Stimulated activated CD8-positive, alpha-beta memory T cell treated with anti-CD3 and anti-CD28 coated beads, Interleukin-2, amount 100 ng/mL, for 1 hour (primary cell): ENCODE measurements at regions not wholly inside any gene's neighbourhood (a gene's known extent, or its start where the extent isn't known, plus 50 kb on each side); places are given as distances from the start of the nearest gene placed in this dataset.

ENCODE experiments used
- DNase-seq, 2 donors: peaks; one replicate each; pipeline ENCODE4 v3.0.0-alpha.2; 2020; ENCODE audit warnings: low read depth in 2 of 2

DNA sequence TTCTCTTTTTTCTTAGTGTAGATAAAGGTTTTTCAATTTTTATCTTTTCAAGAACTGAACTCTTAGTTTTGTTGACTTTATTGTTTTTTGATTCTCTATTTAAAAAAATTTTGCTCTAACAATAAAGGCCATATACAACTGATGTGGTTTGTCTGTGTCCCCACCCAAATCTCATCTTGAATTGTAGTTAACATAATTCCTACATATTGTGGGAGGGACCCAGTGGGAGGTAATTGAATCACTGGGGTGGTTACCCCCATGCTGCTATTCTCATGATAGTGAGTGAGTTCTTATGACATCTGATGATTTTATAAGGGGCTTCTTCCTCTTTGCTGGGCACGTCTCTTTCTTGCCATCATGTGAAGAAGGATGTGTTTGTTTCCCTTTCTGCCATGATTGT is 199.8 kb downstream of the DHX35 start:
- DNase-seq, result no peak

DNA sequence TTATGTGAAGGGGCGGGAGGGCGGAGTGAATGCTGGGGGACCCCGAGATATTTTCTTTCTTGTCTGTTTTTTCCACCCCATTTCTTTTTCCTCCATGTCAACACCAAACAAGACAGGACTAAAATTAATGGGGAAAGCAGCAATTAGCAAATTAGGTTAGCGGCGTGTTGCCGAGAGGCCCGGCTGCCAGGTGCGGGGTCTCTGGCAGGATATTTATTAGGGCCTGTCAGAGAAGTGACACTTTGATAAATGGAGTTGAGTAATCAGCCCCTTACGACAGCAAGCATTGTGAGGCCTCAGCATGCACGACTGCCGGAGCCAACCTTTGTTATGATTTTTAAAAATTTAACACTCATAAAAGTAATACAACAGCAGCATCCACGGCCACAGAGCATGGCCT is 193.8 kb downstream of the DHX35 start:
- DNase-seq, result no peak

DNA sequence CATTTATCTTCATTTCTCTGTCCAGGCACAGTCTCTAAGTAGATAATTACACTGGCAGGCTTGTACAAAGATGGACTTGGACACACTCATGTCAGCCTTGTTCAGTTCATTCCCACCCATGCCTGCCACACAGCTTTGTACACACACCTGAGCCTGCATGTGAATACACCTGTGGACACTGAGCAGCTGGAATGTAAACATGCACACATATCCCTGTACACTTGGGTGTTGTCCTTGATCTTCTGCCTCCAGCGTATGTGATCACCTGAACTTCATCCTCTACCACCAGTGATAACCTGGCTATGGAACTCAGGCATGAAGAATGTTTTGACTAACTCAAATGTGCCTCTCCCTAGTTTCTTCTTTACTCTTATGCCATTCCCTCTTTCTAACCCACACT is 190.6 kb downstream of the DHX35 start:
- no peak for DNase-seq

DNA sequence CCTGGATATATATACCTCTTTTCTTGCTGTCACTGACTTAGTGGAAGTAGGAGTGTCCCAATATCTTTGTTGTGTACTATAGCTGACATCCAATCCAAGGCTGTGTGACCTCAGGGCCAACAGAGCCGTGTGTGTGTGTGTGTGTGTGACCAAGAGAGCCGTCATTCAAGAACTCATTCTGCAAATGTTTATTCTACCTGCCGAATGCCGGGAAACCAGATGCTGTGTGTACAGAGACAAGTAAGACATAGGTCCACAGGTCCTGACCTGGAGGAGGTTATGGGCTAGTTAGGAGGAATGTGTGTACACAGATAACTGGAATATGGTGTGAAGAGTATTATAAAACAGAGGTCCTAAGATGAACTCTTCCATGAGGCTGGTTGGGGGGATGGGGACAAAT is 190.0 kb downstream of the DHX35 start:
- DNase-seq, result no peak

DNA sequence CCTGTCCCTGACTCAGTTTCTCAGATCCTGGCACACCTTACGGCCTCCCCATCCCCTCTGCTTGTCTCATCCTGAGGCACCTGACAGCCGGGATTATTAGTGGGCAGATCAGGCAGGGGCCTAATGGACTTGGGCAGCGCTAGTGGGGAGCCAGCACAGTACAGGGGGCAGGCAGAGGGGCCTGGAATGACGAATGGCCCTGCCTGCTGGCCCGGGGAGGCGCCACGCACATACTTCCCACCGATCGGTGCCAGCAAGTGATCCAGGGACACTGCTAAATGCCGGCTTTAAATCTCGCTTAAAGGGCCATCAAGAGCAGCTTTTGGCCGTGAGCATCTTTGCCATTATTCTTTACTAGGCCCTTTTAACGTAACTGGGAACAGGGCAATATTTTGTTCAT is 188.4 kb downstream of the DHX35 start:
- DNase-seq, result no peak

DNA sequence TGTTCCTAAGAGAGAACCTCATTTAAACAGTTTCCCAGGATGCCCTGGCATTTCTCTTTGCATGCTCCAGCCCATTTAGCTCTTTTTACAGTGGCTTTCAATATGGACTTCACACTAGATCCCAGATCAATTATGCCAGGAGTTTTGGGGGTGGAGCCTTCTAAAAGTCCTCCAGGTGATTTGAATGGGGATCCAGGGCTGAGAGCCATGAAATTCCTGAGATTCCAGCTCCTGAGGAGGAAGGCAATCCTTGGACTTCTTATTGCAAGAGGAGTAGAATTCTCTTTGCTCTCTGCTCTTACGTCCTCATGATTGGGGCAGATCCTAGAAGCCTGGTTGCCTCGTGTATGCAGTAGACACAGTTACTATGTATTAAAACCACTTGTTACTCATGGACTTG is 184.2 kb downstream of the DHX35 start:
- no peak for DNase-seq

DNA sequence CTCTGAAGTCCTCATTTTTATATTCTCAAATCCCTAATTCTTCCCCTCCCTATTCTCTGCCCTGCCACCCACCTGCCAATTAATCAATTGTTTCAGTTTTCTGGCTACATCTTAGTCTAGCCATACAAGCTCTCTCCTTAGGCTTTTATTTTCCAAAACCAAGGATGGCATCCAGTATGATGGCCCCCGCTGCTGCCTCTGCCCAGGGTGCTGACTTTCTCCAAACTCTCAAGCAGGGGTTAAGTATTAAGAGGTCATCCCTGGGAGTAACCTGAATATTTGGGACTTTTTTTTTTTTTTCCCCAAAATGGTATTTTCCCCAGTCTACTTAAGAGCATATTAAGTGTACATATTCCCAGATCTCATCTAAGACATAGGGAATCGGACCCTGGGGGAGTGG is 183.8 kb downstream of the DHX35 start:
- no peak for DNase-seq

DNA sequence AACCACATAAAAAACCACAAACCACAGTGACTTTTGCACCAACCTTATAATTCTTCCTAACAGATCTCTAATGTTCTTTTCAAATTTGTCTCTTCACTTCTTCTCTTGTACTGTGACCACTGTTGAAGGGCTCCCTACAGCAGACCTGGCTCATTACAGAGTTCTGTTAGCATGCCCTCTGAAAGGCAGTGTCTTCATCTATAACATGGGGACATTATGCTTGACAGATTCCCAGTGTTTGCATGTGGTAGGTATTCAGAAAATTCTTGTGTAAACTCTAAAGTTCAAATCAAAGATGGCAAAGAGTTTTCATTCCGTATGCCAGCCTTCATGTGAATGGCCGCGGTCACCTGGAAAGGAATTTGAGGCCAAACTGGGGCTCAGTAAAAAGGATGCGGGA is 182.6 kb downstream of the DHX35 start:
- DNase-seq, result no peak

DNA sequence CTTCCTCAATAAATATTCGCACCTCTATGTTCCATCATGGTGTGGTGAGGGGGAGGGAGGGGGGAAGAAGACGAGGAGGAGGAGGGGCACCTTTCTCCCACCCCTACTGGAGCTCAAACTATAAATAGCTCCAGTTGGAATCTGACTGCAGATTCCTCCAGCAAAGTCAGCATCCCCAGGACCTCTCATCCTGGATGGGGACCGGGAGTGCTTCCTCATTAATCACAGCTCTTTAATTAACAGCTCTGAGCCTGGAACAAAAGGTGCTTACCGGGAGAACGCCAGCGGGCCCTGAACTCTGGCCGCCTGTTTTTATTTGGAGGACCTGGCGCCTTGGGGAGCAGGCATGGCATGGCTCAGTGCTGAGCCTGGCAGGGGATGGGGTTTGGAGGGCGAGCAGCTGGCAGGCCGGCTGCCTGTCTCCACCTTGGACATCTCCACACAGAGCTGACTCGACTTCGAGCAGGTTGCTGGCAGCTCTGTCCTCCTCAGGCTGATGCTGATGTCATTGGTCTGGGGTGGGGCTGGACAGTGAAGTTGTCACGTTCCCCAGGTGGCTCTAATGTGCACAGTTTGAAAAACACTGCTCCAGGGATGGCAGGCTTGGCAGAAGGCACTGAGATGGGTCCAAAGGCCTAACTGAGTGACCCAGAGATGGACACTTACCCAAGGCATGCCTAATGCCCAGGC is 180.4 kb downstream of the DHX35 start:
- no peak for DNase-seq

DNA sequence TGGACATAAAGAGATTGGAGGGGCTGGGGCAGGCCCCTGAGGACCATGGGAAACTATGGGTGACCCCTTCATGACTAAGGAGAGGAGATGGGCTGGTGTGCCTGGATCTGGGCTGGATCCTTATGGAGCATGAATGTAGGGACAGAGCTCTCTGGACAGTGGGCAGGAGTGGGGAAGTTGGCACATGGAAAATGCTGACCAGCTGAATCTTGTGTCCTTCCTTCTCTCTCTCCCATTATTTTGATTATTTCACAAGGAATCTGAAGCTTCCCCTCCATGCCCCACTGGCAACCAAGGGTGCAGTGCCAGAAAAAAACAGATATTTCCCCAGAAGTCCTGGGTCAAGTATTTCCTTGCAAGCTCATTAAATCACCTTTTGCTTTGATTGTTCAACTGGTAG is 175.2 kb downstream of the DHX35 start:
- DNase-seq, result no peak

DNA sequence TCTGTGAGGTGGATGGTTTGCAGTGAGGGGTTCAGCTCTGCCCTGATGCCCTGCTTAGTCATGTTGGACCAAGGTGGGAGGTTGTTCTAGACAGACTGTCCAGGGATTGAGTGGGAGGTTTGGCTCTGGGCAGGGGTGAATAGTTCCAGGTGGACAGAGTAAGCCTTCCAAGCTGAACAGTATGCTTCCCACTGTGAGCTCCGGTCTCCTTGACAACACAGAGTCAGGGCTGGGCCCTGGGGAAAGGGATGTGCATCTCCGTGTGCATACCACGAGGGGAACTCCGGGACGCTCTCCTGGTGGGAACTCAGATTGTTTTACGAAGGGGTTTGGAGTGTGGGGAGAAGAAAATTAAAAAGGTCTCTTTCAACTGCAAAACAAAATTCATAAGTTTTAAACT is 174.7 kb downstream of the DHX35 start:
- no peak for DNase-seq

DNA sequence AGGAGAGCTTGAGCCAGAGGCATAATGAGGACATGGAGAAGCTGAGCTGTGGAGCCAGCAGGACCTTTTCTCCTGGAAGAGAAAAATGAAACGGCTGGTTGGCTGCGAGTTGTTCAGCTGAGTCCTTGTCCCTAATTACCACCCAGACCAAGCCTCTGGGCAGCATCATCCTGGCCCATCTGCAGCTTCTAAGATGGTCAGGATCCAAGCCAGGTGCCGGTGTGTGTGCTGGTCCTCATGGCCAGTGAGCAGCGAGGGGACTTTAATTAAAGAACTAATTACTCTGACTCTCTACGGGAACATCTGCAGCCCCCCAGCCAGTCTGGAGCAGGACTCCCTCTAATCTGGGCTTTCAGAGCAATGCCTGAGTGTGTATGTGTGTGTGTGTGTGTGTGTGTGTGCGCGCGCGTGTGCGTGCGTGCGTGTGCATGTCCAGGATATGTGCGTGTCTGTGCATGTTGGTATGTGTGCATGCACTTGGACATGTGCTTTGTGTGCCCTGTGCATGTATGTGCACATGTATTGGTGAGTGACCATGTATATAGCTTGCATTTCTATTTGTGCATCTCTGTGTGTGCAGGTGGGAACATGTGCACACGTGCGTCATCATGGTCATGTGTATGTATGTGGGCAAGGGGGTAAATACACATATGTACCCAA is 173.9 kb downstream of the DHX35 start:
- no peak for DNase-seq

DNA sequence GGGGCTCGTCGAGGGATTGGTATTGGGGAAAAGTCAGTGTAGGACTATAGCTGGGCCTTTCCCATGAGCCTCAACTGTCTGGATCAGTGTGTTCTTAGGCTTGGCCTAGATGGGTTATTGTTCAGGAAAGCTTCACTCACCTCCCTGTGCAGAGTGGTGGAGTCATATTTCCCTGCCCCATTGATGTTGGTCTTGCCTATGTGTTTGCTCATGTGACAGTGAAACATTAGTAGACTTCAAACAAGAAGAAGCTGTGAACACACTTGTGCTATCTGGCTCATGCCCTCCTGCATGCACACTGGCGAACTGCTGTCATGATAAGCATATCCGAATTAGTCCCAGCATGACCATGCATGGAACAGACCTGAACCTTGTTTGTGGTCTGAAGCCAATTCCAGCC is 171.1 kb downstream of the DHX35 start:
- no peak for DNase-seq

DNA sequence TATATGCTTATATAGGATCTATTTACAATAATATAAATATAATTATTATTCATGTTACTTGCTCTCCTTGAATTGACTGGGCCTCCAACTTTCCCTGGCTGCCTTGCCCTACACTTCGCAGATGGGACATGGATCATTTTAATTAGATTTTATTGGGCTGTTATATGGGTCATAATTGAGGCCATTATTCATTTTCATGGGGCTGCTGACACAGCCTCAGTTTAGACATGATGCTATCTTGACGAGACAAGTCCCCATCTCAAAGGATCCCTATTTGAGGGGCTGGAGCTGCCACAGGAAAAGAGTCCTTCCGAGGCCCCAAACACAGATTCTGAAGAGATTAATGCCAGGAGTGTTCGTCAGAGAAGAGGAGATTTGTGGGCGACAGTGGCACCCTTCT is 170.4 kb downstream of the DHX35 start:
- no peak for DNase-seq

DNA sequence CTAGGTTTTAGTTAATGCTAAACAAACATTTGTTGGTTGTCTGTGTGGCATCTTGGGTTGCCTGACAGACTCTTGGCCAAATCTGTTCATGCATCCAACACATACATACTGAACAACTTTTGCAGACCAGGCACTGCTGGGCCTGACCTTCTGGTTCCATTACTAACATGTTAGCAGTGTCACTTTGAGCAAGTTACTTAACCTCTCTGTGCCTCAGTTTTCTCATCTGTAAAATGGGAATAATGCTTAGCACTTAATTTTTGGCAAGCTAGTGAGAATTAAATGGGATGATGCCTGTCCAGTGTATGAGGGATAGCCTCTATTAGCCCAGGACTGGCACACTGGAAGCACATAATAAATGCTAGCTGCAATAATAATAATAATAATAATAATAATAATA is 169.9 kb downstream of the DHX35 start:
- no peak for DNase-seq

DNA sequence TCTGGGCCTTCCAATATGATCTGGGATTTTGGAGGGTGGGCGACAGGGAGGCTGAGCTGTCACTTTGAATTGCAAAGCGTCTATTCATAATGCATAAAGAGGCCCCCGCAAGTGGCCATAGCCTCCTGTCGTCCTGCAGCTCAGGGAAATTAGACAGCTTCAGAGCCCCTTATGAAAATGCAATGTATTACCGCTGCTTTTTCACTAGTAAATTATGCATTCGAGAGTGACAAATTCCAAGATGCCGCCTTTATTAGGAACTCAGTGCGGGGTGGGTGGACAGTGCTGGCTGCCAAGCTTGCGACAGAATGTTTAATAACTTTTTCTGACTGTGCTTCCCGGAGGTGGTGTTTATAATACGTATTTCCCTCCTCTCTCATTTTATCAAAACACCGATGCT is 168.5 kb downstream of the DHX35 start:
- DNase-seq, result no peak

DNA sequence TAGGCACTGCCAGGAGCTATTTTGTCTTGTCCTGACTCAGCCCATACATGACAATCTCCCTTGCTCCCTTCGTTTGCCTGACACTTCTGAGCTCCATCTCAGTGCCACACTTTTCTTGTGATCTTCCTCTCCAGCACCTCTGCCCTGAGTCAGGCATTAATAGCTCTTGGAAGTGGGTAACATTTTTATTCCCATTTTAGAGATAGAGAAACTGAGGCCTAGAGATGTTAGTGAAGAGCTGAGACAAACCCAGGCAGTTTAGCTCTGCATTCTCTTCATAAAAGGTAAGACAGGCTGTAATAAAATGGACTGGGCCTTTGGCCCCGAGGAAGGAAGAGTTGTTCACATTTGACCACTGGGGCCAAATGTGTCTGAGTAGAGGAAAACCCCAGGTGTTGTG is 167.4 kb downstream of the DHX35 start:
- no peak for DNase-seq

DNA sequence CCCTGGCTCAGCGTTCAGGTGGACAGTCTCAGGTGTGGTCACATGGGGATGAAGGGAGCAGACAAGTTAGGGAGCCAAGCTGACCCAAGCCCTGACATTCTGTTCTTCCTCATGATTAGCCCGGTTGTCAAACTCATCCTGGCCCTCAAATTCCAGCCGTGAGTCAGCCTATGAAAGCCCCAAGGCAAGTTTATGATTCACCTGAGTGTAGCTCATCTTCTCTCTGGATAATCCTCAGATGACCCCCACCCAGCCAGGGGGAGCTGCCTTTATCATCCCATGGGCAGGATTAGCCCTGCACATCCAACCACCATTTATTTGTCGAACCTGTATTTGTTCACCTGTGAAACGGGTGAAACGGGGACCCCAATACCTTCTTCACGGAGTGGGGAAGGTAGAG is 161.9 kb downstream of the DHX35 start:
- no peak for DNase-seq

DNA sequence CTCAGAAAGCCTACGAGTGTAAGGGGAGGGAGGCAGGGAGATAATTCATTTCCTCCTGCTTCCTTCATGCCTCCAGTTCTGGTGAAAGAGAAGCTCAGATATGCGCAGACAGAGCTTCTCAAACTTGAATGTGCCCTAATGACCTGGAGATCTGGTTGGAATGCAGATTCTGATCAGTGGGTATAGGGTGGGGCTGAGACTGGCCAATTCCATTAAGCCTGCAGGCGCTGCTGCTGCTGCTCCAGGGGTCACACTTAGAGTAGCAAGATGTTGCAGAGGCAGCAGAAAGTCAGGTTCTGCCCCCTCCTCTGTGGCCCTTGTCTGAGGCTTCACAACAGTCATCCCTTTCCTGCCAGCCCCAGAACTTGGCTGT is 161.0 kb downstream of the DHX35 start:
- no peak for DNase-seq

DNA sequence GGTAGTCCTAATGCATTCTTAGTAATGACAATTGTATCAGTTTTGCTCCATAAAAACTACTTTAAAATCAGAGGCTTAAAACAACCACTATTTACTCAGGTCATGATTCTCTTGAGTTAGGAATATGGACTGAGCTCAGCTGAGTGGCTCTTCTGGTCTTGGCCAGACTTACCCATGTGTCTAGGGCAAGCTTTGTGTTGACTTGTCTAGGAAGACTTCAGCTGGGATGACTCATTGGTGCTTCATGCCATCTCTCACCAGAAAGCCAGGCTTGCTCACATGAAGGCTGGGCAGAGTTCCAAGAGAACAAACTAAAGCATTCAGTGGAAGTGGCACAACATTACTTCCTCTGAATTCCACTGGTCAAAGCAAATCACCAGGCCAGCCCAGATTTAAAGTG is 155.3 kb downstream of the DHX35 start:
- no peak for DNase-seq

DNA sequence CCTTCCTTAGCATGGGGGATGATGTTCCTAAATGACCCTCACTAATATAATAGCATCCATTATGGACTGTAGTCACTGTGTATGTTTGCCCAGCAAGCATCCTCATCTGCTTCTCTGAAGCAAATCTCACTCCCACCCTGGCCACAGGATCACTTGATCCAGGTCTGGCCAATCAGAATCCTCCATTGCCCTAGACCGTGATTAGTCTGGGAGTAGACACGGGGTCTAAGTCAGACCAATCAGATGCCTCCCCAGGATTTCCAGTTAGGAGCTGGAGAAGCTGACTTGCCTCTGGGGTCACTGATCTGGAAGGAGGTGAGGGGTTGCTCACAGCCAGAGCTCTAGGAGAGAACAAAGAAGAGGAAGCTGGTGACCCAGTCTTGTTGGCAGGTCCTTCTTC is 153.9 kb downstream of the DHX35 start:
- no peak for DNase-seq

DNA sequence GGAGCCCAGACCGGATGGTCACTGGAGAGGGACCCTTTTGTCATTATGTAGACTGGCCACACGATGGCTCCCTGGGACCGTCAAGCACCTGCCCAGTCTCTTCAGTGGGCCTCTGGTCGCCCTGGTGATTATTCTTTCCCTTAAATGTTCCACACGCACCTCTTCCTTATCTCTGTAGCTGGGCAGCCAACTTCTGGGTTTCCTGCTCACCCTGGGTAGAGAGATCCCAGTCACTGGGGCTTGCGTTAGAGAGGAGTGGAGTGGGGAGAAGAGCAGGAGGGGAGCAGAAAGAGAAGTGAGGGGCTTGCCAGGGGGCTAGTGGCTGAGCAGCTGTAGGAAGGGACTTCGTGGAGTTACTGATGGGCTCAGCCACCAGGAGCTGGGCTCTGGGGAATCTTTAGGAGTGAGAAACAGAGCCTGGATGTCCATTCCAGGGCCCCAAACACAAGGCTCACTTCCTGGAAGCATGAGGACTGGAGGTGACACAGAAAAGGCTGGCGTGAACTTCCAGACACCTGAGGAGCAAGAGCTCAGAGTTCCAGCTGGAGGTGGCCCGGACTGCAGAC is 150.1 kb downstream of the DHX35 start:
- DNase-seq, result no peak

DNA sequence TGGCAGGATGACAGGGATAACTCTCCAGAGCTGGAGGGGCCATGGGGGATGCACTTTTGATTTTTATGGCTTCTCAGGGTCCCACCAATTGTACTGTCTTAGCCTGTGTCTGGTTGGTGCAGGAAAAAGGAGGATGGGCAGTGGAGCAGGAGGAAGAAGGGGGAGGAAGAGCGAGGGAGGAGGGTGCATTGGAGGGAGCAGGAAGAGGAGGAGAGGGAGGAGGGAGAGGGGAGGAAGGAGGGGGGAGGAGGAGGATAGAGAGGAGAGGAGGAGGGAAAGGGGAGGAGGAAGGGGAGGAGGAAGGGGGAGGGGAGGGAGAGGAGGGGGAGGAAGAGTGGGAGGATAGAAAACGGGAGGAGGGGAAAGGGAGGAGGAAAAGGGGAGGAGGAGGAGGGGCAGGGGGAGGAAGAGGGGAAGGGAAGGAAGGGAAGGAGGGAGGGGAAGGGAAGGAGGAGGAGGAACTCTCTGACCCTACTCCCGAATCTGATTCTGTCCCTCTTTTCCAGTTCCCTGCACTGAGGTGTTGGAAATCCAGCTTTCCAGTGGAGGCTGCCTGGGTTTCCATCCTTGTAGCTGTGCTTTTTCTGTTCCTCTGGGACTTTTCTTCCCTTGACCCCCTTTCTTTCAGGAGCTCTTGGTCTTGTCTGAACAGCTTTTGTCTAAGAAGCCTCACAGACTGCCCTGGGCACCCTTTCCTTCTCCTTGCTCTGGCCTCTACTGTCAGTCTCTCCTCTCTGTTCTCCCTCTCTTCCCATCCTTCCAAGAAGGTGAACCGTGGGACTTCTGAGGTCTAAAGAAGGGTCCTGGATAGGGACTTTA is 149.4 kb downstream of the DHX35 start:
- no peak for DNase-seq
